ENCODE measurements at regions not wholly inside any gene's neighbourhood (a gene's known extent, or its start where the extent isn't known, plus 50 kb on each side); places are given as distances from the start of the nearest gene placed in this dataset.

DNA sequence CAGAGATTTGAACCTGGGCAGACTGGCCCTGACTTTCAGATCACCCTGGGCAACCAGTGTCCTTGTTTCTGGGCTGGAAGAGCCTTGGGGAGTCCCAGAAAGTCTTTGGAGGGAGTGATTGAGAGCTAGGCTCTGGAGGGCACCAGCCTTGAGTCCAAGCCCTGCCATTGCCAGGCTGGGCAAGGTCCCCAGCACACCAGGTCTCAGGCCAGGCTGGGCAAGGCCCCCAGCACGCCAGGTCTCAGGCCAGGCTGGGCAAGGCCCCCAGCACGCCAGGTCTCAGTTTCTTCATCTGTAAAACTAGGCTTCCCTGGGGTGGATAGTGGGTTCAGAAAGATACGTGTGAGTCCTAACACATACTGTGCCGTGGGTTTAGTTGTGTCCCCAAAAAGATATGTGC, 135.0 kb downstream of the IRF8 start:
- intact Hi-C loops (cut with micrococcal nuclease), result no loop called here
- Histone ChIP-seq H3K9ac (ENCODE audit: low read length) (no peak overlapping the region), H3K36me3 (ENCODE audit: low read depth, low read length) (no peaks in the 10 kb centered on the region), H2AFZ (ENCODE audit: low read length) (no peak overlapping the region), H3K9me3 (ENCODE audit: low read length) (no peaks in the 10 kb centered on the region), H3K4me3 (ENCODE audit: low read length) (no peak overlapping the region), H3K4me2 (ENCODE audit: low read length) (no peak overlapping the region), H4K20me1 (ENCODE audit: low read length) (no peaks in the 10 kb centered on the region), H3K4me1 (ENCODE audit: insufficient read depth, low read length) (no peaks in the 10 kb centered on the region), H3K27ac (ENCODE audit: low read length) (no peak overlapping the region), H3K27me3 (ENCODE audit: low read length) (peaks cover 36% of the 10 kb centered on the region), H3K79me2 (ENCODE audit: low read length) (no peaks in the 10 kb centered on the region), H3K9me2 (replicated peaks; ENCODE audit: low read length) (no peaks in the 10 kb centered on the region), H3F3A (ENCODE audit: low read length, unreplicated experiment) (no peaks in the 10 kb centered on the region)
- TF ChIP-seq, protein P1, sequence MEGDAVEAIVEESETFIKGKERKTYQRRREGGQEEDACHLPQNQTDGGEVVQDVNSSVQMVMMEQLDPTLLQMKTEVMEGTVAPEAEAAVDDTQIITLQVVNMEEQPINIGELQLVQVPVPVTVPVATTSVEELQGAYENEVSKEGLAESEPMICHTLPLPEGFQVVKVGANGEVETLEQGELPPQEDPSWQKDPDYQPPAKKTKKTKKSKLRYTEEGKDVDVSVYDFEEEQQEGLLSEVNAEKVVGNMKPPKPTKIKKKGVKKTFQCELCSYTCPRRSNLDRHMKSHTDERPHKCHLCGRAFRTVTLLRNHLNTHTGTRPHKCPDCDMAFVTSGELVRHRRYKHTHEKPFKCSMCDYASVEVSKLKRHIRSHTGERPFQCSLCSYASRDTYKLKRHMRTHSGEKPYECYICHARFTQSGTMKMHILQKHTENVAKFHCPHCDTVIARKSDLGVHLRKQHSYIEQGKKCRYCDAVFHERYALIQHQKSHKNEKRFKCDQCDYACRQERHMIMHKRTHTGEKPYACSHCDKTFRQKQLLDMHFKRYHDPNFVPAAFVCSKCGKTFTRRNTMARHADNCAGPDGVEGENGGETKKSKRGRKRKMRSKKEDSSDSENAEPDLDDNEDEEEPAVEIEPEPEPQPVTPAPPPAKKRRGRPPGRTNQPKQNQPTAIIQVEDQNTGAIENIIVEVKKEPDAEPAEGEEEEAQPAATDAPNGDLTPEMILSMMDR (conservative IDR thresholded peaks at IDR 0.05; ENCODE audit: low read depth, low read length), result no peak
- TF ChIP-seq EZH2 (IDR thresholded peaks at IDR 0.05; ENCODE audit: low read length, unreplicated experiment), result no peak
- TF ChIP-seq EZH2phosphoT487 (IDR thresholded peaks at IDR 0.05; ENCODE audit: borderline replicate concordance, low read length), result no peak
- CTCF ChIA-PET, result no interaction called here
- no peak for ATAC-seq
- no peak for DNase-seq
- BruUV-seq (replicated peaks), result no TSS peak
- POLR2A ChIA-PET (ENCODE audit: unreplicated experiment), result interaction anchor here (0.5 kb wide), 1 partner anchor 413 kb away, joined by 3 read pairs; no protein-coding TSS in a partner anchor

DNA sequence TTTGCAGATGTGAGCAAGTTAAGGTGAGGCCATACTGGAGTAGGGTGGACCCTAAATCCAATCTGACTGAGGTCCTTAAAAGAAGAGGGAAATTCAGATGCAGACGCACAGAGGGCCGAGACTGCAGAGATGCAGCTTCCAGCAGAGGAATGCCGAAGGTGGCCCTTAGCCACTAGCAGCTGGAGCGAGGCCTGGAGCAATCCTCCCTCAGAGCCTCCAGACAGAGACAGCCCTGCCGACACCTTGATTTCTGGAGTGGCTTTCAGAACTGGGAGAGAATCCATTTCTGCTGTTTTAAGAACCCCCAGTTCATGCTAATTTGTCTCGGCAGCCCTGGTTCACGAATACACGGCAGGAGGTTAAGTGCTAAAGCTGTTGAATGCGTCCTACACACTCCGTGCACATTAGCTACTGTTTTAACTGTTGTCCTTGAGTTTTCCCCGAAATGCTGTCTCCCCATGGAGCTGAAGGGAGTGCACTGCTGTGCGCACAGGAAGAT, 135.5 kb downstream of the IRF8 start:
- no peaks in the 10 kb centered on the region for H4K20me1 ChIP-seq (ENCODE audit: low read length)
- no peaks in the 10 kb centered on the region for H3K9me3 ChIP-seq (ENCODE audit: low read length)
- no peaks in the 10 kb centered on the region for H3K79me2 ChIP-seq (ENCODE audit: low read length)
- DNase-seq (no peak), ATAC-seq (no peak)
- intact Hi-C loops (cut with micrococcal nuclease), result no loop called here
- peaks cover 35% of the 10 kb centered on the region for H3K27me3 ChIP-seq (ENCODE audit: low read length)
- H3K4me2 ChIP-seq (ENCODE audit: low read length), result no peak overlapping the region
- no peak overlapping the region for H2AFZ ChIP-seq (ENCODE audit: low read length)
- H3K4me3 ChIP-seq (ENCODE audit: low read length), result no peak overlapping the region
- TF ChIP-seq, protein P1 (conservative IDR thresholded peaks at IDR 0.05; ENCODE audit: low read depth, low read length), result no peak
- TF ChIP-seq EZH2phosphoT487 (IDR thresholded peaks at IDR 0.05; ENCODE audit: borderline replicate concordance, low read length), result no peak
- H3K9ac ChIP-seq (ENCODE audit: low read length), result no peak overlapping the region
- H3F3A ChIP-seq (ENCODE audit: low read length, unreplicated experiment), result no peaks in the 10 kb centered on the region
- no peaks in the 10 kb centered on the region for H3K36me3 ChIP-seq (ENCODE audit: low read depth, low read length)
- BruUV-seq (replicated peaks), result no TSS peak
- POLR2A ChIA-PET (ENCODE audit: unreplicated experiment), result interaction anchor here (0.5 kb wide), 1 partner anchor 412 kb away, joined by 3 read pairs; no protein-coding TSS in a partner anchor
- H3K9me2 ChIP-seq (replicated peaks; ENCODE audit: low read length), result no peaks in the 10 kb centered on the region
- CTCF ChIA-PET, result no interaction called here
- no peak overlapping the region for H3K27ac ChIP-seq (ENCODE audit: low read length)
- no peaks in the 10 kb centered on the region for H3K4me1 ChIP-seq (ENCODE audit: insufficient read depth, low read length)

DNA sequence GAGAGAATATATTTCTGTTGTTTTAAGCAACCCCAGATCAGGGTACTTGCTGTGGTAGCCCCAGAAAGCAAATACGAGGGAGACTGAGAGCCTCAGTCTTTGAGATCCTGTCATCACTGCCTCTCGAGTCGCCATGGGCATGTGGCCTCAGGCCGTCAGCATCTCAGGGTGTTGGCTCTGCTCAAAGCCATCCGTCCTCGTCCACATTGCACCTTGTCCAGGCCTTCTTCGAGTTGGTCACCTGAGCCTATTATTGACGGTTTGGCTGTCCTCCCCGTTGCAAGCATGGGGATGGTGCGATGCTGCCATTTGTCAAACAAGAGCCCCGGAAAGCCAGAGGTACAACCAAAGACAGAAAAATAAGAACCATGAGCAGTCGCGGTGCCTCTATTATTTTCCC, 136.9 kb downstream of the IRF8 start:
- Histone ChIP-seq H3F3A (ENCODE audit: low read length, unreplicated experiment) (no peaks in the 10 kb centered on the region), H3K4me1 (ENCODE audit: insufficient read depth, low read length) (no peaks in the 10 kb centered on the region), H3K9me3 (ENCODE audit: low read length) (no peaks in the 10 kb centered on the region), H2AFZ (ENCODE audit: low read length) (no peak overlapping the region), H3K27me3 (ENCODE audit: low read length) (peaks cover 29% of the 10 kb centered on the region), H3K9ac (ENCODE audit: low read length) (no peak overlapping the region), H4K20me1 (ENCODE audit: low read length) (no peaks in the 10 kb centered on the region), H3K79me2 (ENCODE audit: low read length) (no peaks in the 10 kb centered on the region), H3K27ac (ENCODE audit: low read length) (no peak overlapping the region), H3K36me3 (ENCODE audit: low read depth, low read length) (no peaks in the 10 kb centered on the region), H3K9me2 (replicated peaks; ENCODE audit: low read length) (no peaks in the 10 kb centered on the region), H3K4me3 (ENCODE audit: low read length) (no peak overlapping the region), H3K4me2 (ENCODE audit: low read length) (no peak overlapping the region)
- ChIA-PET POLR2A (ENCODE audit: unreplicated experiment) (no interaction called here), CTCF (no interaction called here)
- ATAC-seq, result no peak
- BruUV-seq (replicated peaks), result no TSS peak
- no peak for TF ChIP-seq EZH2 (IDR thresholded peaks at IDR 0.05; ENCODE audit: low read length, unreplicated experiment)
- no peak for TF ChIP-seq EZH2phosphoT487 (IDR thresholded peaks at IDR 0.05; ENCODE audit: borderline replicate concordance, low read length)
- TF ChIP-seq, protein P1 (conservative IDR thresholded peaks at IDR 0.05; ENCODE audit: low read depth, low read length), result no peak
- intact Hi-C loops (cut with micrococcal nuclease), result no loop called here
- no peak for DNase-seq

Measured in PC-3 (cell line).